HG02588 (cell line): ENCODE measurements at regions not wholly inside any gene's neighbourhood (a gene's known extent, or its start where the extent isn't known, plus 50 kb on each side); places are given as distances from the start of the nearest gene placed in this dataset.
"Not testable (repeated sequence)": the region's sequence is repeated elsewhere in the genome, so short reads cannot be mapped to it uniquely, and the experiment has no call there.

ENCODE experiments used
- ATAC-seq: cut with Tn5 transposase; IDR thresholded peaks from one replicate; pipeline ENCODE4 v1.9.1; 2021; ENCODE audit warnings: mild to moderate bottlenecking, moderate library complexity; ENCODE audit not compliant: unreplicated experiment

- not testable (repeated sequence) for ATAC-seq
Observed at GRCh38 chr12:31162896-31163560, 89.4 kb downstream of the DDX11 start.

DNA sequence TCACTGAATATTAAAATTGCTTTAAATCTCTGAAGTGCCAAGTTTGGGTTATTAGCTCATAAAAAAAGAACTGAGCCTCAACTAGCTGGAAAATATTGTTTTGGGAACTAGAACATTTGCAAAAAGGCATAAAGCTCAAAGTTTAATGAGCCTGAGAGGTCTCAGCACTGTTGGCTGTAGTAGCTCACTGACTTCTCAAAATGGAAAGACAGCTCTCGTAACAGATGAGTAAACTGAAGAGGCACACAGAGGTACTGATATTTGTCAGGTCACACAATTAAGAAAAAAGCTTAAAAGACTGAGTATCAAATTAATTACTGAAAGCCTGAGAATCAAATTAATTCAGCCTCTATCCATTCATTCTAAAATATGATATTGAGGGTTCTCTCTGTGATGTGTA, 100.6 kb downstream of the DDX11 start:
- ATAC-seq, result not testable (repeated sequence)

GRCh38 chr12:31177514-31177913, 103.9 kb downstream of the DDX11 start:
- not testable (repeated sequence) for ATAC-seq

DNA sequence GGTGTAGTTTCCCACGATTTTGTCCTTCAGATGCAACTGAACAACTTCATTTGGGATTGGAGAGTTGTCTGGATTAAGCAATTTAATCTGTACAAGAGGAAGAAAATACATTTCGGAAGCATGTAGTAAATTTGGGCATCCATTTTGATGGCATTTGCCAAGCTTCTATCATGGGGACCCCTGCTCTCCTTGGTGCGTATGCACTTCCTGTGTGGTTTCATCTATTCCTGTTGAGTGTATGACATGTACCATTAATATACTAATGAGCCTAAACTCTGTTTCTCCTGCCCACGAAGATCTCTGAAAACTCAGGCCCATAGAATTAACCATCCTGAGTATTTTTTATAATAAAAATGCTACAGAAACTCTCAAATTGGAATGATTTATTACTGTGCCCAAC, 105.2 kb downstream of the DDX11 start:
- not testable (repeated sequence) for ATAC-seq

- not testable (repeated sequence) for ATAC-seq
Observed at GRCh38 chr12:31179627-31180237, 106.1 kb downstream of the DDX11 start.

GRCh38 chr12:31182571-31182970, 108.9 kb downstream of the DDX11 start:
- not testable (repeated sequence) for ATAC-seq

DNA sequence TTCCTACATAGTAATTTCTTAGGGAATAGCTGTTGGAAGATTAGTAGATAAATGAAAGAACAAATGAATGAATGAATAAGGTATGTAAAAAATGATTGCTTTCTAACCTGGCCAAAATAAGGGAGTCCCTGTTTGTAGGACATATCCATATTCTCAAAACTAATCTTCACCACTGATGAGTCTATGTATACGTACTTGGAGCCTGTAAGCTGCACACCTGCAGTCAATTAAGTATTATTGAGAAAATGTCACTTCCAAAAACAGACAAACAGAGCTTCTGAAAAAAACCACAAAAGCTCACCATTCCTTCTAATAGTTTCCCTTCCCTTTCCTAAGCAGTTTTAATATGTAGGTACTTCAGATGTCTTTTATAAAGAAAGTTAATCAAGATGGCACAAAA, 109.4 kb downstream of the DDX11 start:
- not testable (repeated sequence) for ATAC-seq

DNA sequence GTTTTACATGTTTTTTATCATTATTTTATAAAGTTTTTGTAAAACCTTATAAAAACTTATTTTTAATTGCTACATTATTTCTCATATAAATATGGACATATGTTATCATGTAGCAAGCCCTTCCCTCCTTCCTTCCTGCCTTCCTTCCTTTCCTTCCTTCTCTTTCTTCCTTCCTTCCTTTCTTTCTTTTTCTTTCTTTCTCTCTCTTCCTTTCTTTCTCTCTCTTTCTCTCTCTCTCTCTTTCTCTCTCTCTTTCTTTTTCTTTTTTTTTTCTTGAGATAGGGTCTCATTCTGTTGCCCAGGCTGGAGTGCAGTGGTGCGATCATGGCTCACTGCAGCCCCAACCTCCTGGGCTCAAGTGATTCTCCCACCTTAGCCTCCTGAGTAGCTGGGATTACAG, 110.2 kb downstream of the DDX11 start:
- ATAC-seq, result not testable (repeated sequence)

DNA sequence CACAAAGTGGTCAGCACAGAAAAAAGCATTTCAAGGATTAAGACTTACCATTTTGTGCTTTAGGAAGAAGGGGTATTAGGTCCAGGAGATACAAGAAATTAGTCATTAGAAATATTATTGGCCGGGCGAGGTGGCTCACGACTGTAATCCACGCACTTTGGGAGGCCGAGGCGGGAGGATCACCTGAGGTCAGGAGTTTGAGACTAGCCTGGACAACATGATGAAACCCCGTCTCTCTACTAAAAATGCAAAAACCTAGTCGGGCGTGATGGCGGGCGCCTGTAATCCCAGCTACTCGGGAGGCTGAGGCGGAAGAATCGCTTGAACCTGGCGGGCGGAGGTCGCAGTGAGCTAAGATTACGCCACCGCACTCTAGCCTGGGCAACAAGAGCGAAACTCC, 111.0 kb downstream of the DDX11 start:
- ATAC-seq, result not testable (repeated sequence)

GRCh38 chr12:31192689-31193088, 119.0 kb downstream of the DDX11 start:
- peak; percentile 69 for ATAC-seq

DNA sequence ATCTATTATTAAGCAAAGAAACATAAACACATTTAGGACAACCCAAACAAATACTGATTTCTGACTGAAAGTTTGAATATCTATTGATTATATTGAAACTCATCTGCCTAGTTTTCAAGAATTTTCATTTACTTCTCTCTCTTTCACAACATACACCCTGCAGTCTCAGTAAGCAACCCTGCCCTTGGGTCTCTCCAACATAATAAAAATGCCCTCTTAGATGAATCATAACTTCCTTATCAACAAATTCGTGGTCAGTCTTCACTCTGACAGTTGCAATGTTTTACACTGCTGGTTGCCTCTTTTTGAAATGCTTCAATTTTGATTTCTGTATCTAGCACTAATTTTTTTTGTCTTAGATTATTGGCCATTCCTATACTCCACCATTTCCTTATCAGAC, 122.0 kb downstream of the DDX11 start:
- ATAC-seq, result not testable (repeated sequence)

GRCh38 chr12:31199476-31199875, 125.8 kb downstream of the DDX11 start:
- ATAC-seq, result not testable (repeated sequence)

DNA sequence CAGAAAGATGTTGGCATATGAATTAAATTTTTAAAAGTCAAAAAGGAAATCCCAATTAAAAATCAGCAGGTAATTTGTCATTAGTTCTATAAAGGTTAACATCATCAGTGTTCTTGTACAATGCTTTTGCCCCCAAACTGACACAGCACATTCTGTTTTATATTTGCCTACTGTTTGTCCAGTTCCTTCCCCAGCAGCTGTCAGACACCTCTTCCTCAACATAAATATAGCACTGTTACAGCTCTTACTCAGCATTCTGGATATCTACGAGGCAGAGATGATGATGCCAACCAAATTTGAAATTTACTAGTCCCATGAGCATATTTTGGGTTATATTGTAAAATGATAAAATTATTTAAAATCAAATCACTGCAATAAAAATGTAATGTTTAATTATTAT, 124.6 kb downstream of the SINHCAF start:
- ATAC-seq, result no peak

DNA sequence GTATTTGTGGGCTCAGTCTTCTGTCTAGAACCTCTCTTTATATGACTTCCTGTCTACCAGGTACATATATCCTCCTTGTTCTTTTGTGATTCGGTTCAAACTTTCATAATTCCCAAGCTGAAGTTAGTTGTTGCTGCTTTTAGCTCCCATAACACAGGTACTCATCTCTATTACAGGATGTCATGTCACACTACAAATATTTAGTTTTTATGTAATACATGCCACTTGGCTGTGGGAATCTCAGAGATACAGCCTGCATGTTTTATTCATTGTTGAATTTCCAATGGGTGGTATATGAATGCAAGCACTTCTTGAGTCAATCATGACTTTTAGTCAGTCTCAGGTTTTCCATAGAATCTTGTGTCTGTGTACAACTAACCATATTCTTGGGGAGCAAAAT, 122.7 kb downstream of the SINHCAF start:
- no peak for ATAC-seq

GRCh38 chr12:31205054-31205453, 120.9 kb downstream of the SINHCAF start:
- ATAC-seq, result peak; percentile 97

- no peak for ATAC-seq
Observed at GRCh38 chr12:31206038-31206670, 119.8 kb downstream of the SINHCAF start.

GRCh38 chr12:31207799-31208465, 118.0 kb downstream of the SINHCAF start:
- ATAC-seq, result no peak

DNA sequence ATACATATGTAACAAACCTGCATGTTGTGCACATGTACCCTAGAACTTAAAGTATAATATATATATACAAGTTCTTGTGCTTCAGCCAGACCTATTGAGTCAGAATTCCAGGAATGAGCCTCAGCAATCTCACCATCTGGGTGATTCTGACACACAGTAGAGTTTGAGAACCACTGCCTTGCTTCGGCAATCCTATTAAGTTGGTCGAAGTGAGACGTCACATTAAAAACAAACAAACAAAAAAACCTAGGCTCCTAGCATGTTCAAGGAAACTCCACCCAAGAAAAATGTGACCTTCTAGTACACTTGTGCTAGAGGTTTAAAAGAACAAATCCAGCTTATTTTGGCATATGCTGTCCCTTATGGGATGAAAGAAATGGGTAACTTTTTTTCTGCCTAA, 115.8 kb downstream of the SINHCAF start:
- ATAC-seq, result no peak

- no peak for ATAC-seq
Observed at GRCh38 chr12:31210541-31210940, 115.4 kb downstream of the SINHCAF start.

DNA sequence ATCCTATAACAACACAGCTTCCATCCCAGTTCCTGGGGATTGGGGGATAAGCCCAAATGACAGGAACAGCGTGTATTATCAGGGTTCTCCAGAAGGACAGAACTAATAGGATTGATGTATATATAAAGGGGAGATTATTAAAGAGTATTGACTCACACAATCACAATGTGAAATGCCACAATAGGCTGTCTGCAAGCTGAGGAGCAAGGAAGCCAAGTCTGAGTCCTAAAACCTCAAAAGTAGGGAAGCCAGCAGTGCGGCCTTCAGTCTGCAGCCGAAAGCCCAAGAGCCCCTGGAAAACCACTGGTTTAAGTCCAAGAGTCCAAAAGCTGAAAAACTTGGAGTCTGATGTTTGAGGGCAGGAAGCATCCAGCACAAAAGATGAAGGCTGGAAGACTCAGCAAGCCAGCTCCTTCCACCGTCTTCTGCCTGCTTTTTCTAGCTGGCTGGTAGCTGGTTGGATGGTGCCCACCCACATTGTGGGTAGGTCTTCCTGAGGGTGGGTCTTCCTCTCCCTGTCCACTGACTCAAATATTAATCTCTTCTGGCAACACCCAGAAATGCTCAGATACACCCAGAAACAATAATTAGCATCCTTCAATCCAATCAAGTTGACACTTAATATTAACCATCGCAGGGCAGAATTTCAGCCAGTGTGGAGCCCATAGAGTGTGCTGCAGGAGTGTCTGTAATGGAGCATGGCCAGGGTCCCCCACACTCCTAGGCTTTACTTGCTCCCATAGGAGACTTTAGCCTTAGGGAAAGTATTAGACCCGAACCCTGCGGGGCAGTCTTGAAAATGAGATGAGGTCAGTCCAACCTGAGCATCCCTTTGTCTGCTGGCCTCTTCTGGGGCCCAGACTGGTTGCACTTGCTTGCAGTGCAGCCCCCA, 111.1 kb downstream of the SINHCAF start:
- ATAC-seq, result no peak
